ENCODE measurements at regions not wholly inside any gene's neighbourhood (a gene's known extent, or its start where the extent isn't known, plus 50 kb on each side); places are given as distances from the start of the nearest gene placed in this dataset.

DNA sequence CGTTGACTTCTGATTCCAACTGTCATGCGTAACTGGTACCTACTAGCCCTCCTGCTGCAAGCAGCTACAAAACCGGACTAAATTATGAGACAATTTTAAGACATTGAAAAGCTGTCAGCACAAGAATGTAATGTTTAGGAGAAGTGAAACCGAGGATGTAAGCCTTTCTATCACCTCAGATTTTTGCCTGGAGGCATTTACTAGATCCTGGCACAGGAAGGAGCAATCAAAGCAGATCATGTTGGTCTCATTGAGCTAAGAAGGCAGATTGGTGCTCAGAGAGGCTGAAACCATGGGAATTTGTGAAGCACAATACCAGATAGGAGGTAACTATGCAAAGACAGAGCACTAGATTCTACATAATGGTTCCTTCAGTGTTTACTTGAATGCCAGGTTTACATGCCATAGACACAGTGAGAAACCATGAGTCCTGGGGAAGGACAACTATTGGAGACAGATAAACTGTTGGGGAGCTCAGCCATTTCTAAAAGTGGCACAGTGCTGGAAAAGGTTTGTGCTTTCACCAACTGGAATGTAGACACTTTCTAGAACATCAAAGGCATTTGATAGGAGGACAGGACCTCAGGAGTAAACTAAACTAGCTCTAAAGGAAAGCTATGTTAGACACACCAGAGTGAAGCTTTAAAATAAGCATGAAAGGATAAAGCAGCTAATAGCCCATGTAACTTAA, 179.4 kb downstream of the LYPLAL1 start (continued):
- TF ChIP-seq, protein P1, sequence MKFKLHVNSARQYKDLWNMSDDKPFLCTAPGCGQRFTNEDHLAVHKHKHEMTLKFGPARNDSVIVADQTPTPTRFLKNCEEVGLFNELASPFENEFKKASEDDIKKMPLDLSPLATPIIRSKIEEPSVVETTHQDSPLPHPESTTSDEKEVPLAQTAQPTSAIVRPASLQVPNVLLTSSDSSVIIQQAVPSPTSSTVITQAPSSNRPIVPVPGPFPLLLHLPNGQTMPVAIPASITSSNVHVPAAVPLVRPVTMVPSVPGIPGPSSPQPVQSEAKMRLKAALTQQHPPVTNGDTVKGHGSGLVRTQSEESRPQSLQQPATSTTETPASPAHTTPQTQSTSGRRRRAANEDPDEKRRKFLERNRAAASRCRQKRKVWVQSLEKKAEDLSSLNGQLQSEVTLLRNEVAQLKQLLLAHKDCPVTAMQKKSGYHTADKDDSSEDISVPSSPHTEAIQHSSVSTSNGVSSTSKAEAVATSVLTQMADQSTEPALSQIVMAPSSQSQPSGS (IDR thresholded peaks at IDR 0.05; ENCODE audit: low read length), result no peak
